ENCODE measurements at regions not wholly inside any gene's neighbourhood (a gene's known extent, or its start where the extent isn't known, plus 50 kb on each side); places are given as distances from the start of the nearest gene placed in this dataset.

- TF ChIP-seq NRF1 (conservative IDR thresholded peaks at IDR 0.05; ENCODE audit: low read depth, low read length) (no peak), ZNF274 (IDR thresholded peaks at IDR 0.05; ENCODE audit: insufficient read depth, insufficient read length) (no peak), SIN3A (IDR thresholded peaks at IDR 0.05; ENCODE audit: low read depth, low read length) (no peak), RAD21 (IDR thresholded peaks at IDR 0.05; ENCODE audit: insufficient read depth, low read depth, low read length) (no peak), YY1 (IDR thresholded peaks at IDR 0.05; ENCODE audit: low read depth, low read length) (no peak), CTCF (IDR thresholded peaks at IDR 0.05 in 2 of 3, conservative IDR thresholded peaks at IDR 0.05 in 1 of 3; ENCODE audit: control insufficient read depth in 2 of 3, extremely low read depth in 1 of 3, insufficient read depth in 1 of 3, low read depth in 3 of 3, low read length in 3 of 3) (no peak), TBL1XR1 (IDR thresholded peaks at IDR 0.05; ENCODE audit: low read depth, low read length) (no peak), NKRF (conservative IDR thresholded peaks at IDR 0.05) (no peak)
Measured at GRCh38 chr1:104406728-104407127, 657.0 kb downstream of the AMY1C start.

Data from GM12878 (cell line).